MCF 10A (cell line): ENCODE measurements at regions not wholly inside any gene's neighbourhood (a gene's known extent, or its start where the extent isn't known, plus 50 kb on each side); places are given as distances from the start of the nearest gene placed in this dataset.

Source experiments
- BruUV-seq: library from RNA; stranded (reverse); fragments of 400-500 nt; replicated peaks from 2 replicates; lab custom pipeline; 2021; lab: Mats Ljungman, UMichigan
- CTCF ChIA-PET: fragments of 300-600 bp; sonication (Branson Sonifier 250); formaldehyde crosslinking; extraction: SDS; loops from one replicate; lab custom pipeline; 2021; ENCODE audit warnings: antibody characterized with exemption, inconsistent platforms; lab: Yijun Ruan, JAX
- POLR2A ChIA-PET: fragments of 300-600, 350-650 bp; sonication (Branson Sonifier 250); formaldehyde crosslinking; extraction: SDS; loops from one replicate; lab custom pipeline; 2020; ENCODE audit warnings: antibody characterized with exemption, inconsistent platforms; lab: Yijun Ruan, JAX
- DNase-seq: peaks from one replicate; pipeline ENCODE4 v3.0.0-alpha.2; 2018; ENCODE audit not compliant: unreplicated experiment
- H3K27ac Mint-ChIP-seq: one replicate; pipeline ENCODE4 v1.8.0; 2022; ENCODE audit warnings: mild to moderate bottlenecking, low read depth, mixed read lengths; ENCODE audit not compliant: unreplicated experiment
- H3K27me3 Mint-ChIP-seq: one replicate; pipeline ENCODE4 v1.8.0; 2022; ENCODE audit warnings: mixed read lengths; ENCODE audit not compliant: insufficient read depth, unreplicated experiment
- H3K36me3 Mint-ChIP-seq: one replicate; pipeline ENCODE4 v1.8.0; 2022; ENCODE audit warnings: mild to moderate bottlenecking, moderate library complexity, mixed read lengths; ENCODE audit not compliant: insufficient read depth, unreplicated experiment
- H3K4me1 Mint-ChIP-seq: one replicate; pipeline ENCODE4 v1.8.0; 2022; ENCODE audit warnings: mixed read lengths; ENCODE audit not compliant: insufficient read depth, unreplicated experiment
- H3K4me3 Mint-ChIP-seq: one replicate; pipeline ENCODE4 v1.8.0; 2022; ENCODE audit warnings: mild to moderate bottlenecking, moderate library complexity, mixed read lengths; ENCODE audit not compliant: unreplicated experiment
- H3K9me3 Mint-ChIP-seq: one replicate; pipeline ENCODE4 v1.8.0; 2022; ENCODE audit warnings: mixed read lengths; ENCODE audit not compliant: unreplicated experiment
- CTCF ChIP-seq: fragments of 200-600 bp; IDR thresholded peaks from one replicate; pipeline ENCODE4 v1.8.0; 2022; ENCODE audit warnings: antibody characterized with exemption, mild to moderate bottlenecking; ENCODE audit not compliant: unreplicated experiment
- intact Hi-C: fragments of 100-400 bp; cut with micrococcal nuclease; formaldehyde crosslinking; loops from 2 replicates; pipeline ENCODE4 v1.14.1; 2022

GRCh38 chr22:47645450-47645914, 883.0 kb downstream of the TBC1D22A start:
- Mint-ChIP-seq H3K4me1 (no peaks in the 10 kb centered on the region), H3K27me3 (no peaks in the 10 kb centered on the region), H3K9me3 (peaks cover 8% of the 10 kb centered on the region), H3K36me3 (no peaks in the 10 kb centered on the region), H3K27ac (no peak overlapping the region), H3K4me3 (no peak overlapping the region)
- intact Hi-C loops, result no loop called here
- CTCF ChIA-PET, result no interaction called here
- POLR2A ChIA-PET, result no interaction called here
- DNase-seq, result no peak
- BruUV-seq, result no TSS peak
- no peak for TF ChIP-seq CTCF

- POLR2A ChIA-PET, result no interaction called here
- H3K9me3 Mint-ChIP-seq, result peaks cover 18% of the 10 kb centered on the region
- intact Hi-C loops, result no loop called here
- DNase-seq, result no peak
- peaks cover 26% of the 10 kb centered on the region for H3K27me3 Mint-ChIP-seq
- H3K27ac Mint-ChIP-seq, result no peak overlapping the region
- no peak for TF ChIP-seq CTCF
- H3K4me1 Mint-ChIP-seq, result no peaks in the 10 kb centered on the region
- no TSS peak for BruUV-seq
- CTCF ChIA-PET, result no interaction called here
- H3K4me3 Mint-ChIP-seq, result no peak overlapping the region
- H3K36me3 Mint-ChIP-seq, result peaks cover 6% of the 10 kb centered on the region
These were observed 871.9 kb downstream of the TBC1D22A start for GRCh38 chr22:47634347-47634746.

GRCh38 chr22:47633111-47633510, 870.7 kb downstream of the TBC1D22A start:
- peaks cover 18% of the 10 kb centered on the region for H3K9me3 Mint-ChIP-seq
- intact Hi-C loops, result no loop called here
- no peak for DNase-seq
- peaks cover 26% of the 10 kb centered on the region for H3K27me3 Mint-ChIP-seq
- no peak for TF ChIP-seq CTCF
- no TSS peak for BruUV-seq
- POLR2A ChIA-PET, result no interaction called here
- H3K27ac Mint-ChIP-seq, result no peak overlapping the region
- H3K36me3 Mint-ChIP-seq, result peaks cover 6% of the 10 kb centered on the region
- CTCF ChIA-PET, result no interaction called here
- H3K4me1 Mint-ChIP-seq, result no peaks in the 10 kb centered on the region
- H3K4me3 Mint-ChIP-seq, result no peak overlapping the region

GRCh38 chr22:47632701-47633100, 870.3 kb downstream of the TBC1D22A start:
- no peak overlapping the region for H3K27ac Mint-ChIP-seq
- intact Hi-C loops, result no loop called here
- H3K4me1 Mint-ChIP-seq, result no peaks in the 10 kb centered on the region
- POLR2A ChIA-PET, result no interaction called here
- BruUV-seq, result no TSS peak
- peaks cover 6% of the 10 kb centered on the region for H3K36me3 Mint-ChIP-seq
- DNase-seq, result no peak
- CTCF ChIA-PET, result interaction anchor here (0.6 kb wide), 3 partner anchors 62 to 874 kb away, joined by 3 to 4 read pairs (median 4); no protein-coding TSS in a partner anchor
- no peak for TF ChIP-seq CTCF
- H3K27me3 Mint-ChIP-seq, result peaks cover 26% of the 10 kb centered on the region
- peaks cover 13% of the 10 kb centered on the region for H3K9me3 Mint-ChIP-seq
- H3K4me3 Mint-ChIP-seq, result no peak overlapping the region
